ENCODE measurements at regions not wholly inside any gene's neighbourhood (a gene's known extent, or its start where the extent isn't known, plus 50 kb on each side); places are given as distances from the start of the nearest gene placed in this dataset.

DNA sequence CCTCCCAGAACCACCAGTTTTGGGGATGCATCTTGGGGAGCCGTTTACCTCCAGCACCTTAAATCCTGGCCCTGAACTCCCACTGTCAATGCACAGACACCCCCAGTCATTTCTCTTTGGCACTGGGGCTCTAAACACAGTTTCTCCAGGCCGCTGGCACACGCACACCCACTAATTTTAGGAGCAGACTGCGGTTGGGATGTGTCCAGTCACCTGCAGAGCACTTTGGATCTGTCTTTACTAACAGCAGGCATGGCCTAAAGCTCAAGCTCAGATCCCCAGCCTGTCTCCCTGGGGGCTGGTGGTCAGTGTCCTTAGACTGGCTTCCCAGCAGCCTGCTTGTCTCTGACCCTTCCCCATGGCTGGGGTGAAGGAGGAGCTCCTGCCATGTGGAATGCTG lies 49.9 kb downstream of the SYNE3 start:
- no peak for DNase-seq

DNA sequence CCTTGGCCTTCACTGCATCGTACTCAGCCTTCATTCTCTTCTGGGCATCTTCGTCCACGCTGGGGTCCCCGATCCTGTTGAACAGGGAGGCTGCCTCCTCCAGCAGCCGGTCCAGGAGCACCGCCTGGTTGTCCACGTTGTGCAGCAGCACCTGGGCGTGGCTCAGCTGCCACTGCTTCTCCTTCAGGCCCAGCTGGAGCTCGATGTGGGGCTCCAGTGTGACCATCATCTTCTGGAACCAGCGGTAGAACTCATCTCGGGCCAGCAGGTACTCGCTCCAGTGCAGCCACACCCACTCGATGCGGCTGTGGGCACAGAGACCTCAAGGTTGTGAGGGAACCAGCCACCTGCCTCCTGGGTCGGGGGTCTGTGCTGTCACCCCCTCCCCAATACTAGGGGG lies 50.5 kb downstream of the SYNE3 start:
- no peak for DNase-seq

DNA sequence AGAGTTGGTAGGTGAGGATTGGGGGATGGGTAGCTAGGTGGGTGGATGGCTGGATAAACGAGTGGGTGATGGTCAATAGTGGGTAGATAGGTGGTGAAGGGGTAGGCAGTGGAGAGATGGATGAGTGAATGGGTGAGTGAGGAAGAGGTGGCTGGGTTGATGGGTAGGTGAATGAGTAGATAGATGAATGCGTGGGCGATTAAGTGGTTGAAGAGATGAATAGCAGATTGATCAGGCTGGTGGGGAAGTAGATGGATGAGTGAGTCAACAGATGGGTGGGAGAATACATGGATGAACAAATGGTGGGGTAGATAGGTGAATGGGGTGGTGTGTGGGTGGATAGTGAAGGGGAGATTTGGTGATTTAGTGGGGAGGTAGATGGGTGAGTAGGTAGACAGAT lies 51.1 kb downstream of the SYNE3 start:
- DNase-seq: no peak

DNA sequence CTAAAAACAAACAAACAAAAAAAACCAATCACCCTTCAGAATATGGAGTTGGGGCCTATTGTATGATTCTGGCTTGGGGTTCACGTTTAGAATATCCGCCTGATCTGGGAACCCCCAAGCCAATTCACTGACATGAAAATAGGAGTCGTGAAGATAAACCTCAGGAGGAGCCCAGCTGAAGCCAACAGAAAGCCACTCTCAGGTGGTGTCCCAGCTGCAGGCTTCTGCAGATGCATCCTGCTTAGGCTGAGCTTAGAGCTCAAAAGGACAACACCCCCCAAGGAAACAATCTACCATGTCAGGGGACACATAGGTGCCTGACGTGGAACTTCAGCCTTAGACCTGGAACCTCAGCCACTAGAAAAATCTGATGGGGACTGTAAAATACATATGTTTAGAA lies 51.9 kb downstream of the SYNE3 start:
- peak; percentile 21 for DNase-seq

DNA sequence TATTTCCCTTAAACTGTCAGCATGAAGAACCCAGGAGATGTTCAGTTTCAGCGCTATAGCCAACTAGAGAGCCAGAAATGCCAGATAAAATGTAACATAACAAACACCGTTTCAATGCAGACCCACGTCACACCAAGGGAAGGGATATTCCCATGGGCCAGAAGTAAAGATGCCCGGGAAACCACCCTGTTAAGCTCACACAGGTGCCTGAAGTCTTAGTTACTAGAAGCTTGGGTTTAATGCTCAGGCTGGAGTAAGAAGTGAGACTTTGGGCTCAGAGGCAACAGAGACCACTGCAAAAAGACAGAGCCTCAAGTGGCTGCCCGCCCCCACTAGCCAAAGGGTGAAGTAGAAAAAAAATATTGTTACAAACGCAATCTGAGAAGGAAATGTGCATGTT lies 52.3 kb downstream of the SYNE3 start:
- DNase-seq: peak; percentile 67

GRCh38 chr14:95463171-95463901 lies 53.1 kb downstream of the SYNE3 start:
- peak; percentile 98 for DNase-seq

DNA sequence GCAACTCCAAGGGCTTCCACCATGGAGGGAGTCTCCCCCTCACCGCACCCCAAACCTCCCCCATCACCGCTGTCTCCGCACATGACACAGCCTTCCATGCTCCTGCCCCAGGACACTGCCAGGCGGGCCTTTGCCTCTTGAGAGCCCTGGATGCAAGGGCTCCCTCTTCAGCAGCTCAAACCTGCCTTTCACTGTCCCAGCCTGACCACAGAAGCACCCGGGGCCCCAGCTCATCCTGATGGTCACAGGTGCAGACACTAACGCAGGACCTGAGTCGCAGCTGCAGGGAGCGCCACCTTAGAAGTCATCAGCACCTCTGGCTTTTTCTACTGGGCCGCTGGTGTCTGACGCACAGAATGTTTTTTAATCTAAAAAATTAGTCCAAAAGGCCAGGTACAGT lies 54.0 kb downstream of the SYNE3 start:
- DNase-seq: no peak

DNA sequence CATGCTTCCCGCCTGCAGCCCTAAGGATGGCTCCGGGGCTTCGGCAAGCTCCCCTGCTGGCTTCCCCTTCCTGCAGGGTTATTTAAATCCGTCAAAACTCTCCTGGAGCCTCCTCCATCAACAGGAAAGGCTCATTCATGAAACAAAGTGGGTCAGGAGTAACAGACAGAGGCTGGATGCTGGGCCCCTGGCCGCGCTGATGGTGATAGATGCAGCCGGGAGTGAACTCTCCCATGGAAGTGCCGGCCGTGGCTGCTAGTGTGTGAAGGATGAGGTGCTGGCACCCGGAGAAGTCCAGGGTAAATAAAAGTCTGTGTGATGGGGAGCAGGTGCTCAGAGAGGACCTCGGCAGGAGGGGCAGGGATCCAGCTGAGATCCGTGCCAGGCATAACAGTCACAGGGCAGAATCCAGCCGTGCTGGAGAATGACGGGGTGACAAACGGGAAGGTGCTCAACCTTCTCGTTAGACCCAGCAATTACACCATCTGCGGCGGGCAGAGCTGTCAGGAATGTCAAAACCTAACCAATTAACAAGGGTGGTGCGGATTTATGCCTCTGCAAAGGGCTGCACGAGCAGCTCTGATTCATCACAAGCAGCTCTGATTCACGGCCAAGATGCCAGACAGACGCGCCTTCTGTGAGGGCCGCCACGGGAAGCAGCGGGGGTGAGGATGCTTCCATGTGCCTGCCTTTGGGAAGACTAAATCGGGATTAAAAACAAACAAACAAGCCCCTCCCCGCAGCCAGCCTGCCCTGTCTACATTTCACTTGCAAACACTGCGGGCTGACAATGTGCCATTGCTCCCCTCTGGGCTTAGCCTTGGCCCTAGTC lies 55.6 kb downstream of the SYNE3 start:
- peak; percentile 99 for DNase-seq

DNA sequence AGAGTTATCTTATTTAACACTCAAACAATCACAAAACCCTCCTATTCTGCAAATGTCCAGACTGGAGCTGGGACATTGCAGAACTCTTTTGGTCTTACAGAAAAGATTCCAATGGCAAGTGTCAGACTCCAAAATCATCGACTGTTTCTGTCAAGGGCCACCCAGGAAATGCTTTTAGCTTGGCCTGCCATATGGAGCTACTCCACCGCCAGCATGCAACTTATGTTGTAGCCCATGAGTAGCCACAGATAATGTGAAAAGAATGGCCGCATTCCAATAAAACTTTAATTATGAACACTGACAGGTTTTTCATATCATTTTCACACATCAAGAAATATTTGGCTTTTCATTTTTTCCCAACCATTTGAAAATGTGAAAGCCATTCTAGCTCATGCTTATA lies 57.5 kb downstream of the SYNE3 start:
- no peak for DNase-seq

- no peak for DNase-seq
Measured at GRCh38 chr14:95458459-95458858, 58.0 kb downstream of the SYNE3 start.

- DNase-seq: no peak
Measured at GRCh38 chr14:95456281-95456680, 60.2 kb downstream of the SYNE3 start.

- DNase-seq: no peak
Measured at GRCh38 chr14:95455246-95455645, 61.2 kb downstream of the SYNE3 start.

DNA sequence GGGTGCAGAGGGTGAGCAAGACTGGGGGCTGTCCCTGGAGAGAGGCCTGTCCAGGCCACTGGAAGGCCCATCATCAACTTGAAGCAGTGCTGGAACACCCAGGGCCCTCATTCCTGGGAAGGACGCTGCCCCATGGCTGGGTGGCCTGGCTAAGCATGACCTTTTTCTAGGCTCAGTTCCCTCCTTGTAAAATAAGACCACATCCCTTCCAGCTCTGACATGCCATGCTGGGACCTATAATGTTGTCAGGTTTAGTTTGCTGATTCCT lies 62.8 kb downstream of the SYNE3 start:
- DNase-seq: no peak

GRCh38 chr14:95452893-95453712 lies 63.3 kb downstream of the SYNE3 start:
- no peak for DNase-seq

GRCh38 chr14:95452176-95452892 lies 64.1 kb downstream of the SYNE3 start:
- peak; percentile 52 for DNase-seq

GRCh38 chr14:95449131-95449530 lies 67.3 kb downstream of the SYNE3 start:
- no peak for DNase-seq

- no peak for DNase-seq
Measured at GRCh38 chr14:95446470-95446869, 70.0 kb downstream of the SYNE3 start.

GRCh38 chr14:95445676-95446075 lies 70.8 kb downstream of the SYNE3 start:
- DNase-seq: peak; percentile 95

GRCh38 chr14:95445161-95445560 lies 71.3 kb downstream of the SYNE3 start:
- peak; percentile 69 for DNase-seq

DNA sequence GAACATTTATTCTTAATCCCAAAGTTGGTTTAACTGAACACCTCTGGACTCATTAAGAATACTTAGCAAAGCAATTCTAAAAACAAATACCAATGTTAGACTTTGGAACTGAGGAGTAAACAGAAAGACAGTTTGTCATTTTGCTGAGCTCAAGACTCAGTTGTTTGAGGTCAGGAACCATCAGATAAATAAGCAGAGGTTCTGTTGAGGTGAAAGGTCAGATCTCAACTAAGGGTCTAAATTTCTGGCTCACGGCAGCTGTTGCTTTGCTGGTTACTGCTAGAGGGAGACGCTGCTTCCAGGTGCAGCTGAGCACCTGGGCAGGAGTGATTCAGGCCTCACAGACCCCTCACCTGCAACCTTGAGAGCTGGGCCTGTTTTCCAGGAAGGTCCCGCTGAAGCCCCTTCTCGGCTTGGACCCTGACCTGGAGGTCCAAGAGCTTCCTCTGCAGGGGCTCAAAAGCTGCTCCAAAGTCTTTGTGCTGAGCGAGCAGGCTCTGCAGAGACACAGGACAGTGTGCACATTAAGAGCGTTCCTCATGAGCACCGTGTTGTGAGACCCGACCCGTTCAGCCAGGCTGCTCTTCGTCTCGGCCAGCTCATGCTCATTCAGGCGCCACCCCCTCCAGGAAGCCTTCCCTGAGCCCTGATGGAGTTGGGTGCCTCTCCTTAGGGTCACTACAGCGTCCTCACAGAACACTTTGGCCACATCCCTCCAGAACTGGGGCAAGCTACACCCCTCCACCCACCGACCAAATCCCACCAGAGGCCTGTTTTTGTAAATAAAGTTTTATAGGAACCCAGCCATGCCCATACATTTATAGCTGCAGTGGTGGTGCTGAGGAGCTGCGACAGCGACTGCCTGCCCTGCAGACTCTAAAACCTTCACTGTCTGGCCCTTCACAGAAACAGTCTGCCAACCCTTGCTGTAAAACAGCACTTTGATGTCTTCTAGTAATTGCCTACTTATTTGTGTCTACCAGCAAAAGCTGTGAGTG lies 72.0 kb downstream of the SYNE3 start:
- no peak for DNase-seq

GRCh38 chr14:95442633-95443021 lies 73.8 kb downstream of the SYNE3 start:
- DNase-seq: peak; percentile 89
